ENCODE measurements at regions not wholly inside any gene's neighbourhood (a gene's known extent, or its start where the extent isn't known, plus 50 kb on each side); places are given as distances from the start of the nearest gene placed in this dataset.

GRCh38 chr3:168659015-168659414 is 563.3 kb upstream of the GOLIM4 start:
- H3K9me3 ChIP-seq (ENCODE audit: insufficient read depth, low read length) = no peaks in the 10 kb centered on the region
- H3K27ac ChIP-seq (ENCODE audit: low read depth, low read length) = no peak overlapping the region

GRCh38 chr3:168655611-168656010 is 559.9 kb upstream of the GOLIM4 start:
- no peak overlapping the region for H3K4me2 ChIP-seq (ENCODE audit: low read depth, low read length, poor library complexity, severe bottlenecking)
- no peak overlapping the region for H3K4me3 ChIP-seq (ENCODE audit: insufficient read depth, low read length, poor library complexity, severe bottlenecking)
- no peaks in the 10 kb centered on the region for H3K9me2 ChIP-seq (replicated peaks; ENCODE audit: insufficient read depth, low read length)
- no peak overlapping the region for H3K27ac ChIP-seq (ENCODE audit: low read depth, low read length)
- no peak overlapping the region for H2AFZ ChIP-seq (ENCODE audit: low read depth, low read length, severe bottlenecking)
- H3K79me2 ChIP-seq (ENCODE audit: insufficient read depth, low read length) = no peaks in the 10 kb centered on the region
- no peaks in the 10 kb centered on the region for H3K36me3 ChIP-seq (ENCODE audit: low read length)
- H3K9me3 ChIP-seq (ENCODE audit: insufficient read depth, low read length) = no peaks in the 10 kb centered on the region
- H3K27me3 ChIP-seq (ENCODE audit: low read length) = no peaks in the 10 kb centered on the region
- H4K20me1 ChIP-seq (ENCODE audit: low read depth, low read length) = no peaks in the 10 kb centered on the region
- TF ChIP-seq EZH2phosphoT487 (conservative IDR thresholded peaks at IDR 0.05; ENCODE audit: low read length) (no peak), CTCF (IDR thresholded peaks at IDR 0.05; ENCODE audit: insufficient read depth, low read length, poor library complexity, severe bottlenecking) (no peak)
- H3K9ac ChIP-seq (ENCODE audit: low read length) = no peak overlapping the region
- no peaks in the 10 kb centered on the region for H3F3A ChIP-seq (ENCODE audit: insufficient read depth)

More at GRCh38 chr3:168659015-168659414, 563.3 kb upstream of the GOLIM4 start:
- Histone ChIP-seq H3F3A (ENCODE audit: insufficient read depth) (no peaks in the 10 kb centered on the region), H3K36me3 (ENCODE audit: low read length) (no peaks in the 10 kb centered on the region), H3K4me2 (ENCODE audit: low read depth, low read length, poor library complexity, severe bottlenecking) (no peak overlapping the region), H4K20me1 (ENCODE audit: low read depth, low read length) (no peaks in the 10 kb centered on the region), H2AFZ (ENCODE audit: low read depth, low read length, severe bottlenecking) (no peak overlapping the region), H3K4me3 (ENCODE audit: insufficient read depth, low read length, poor library complexity, severe bottlenecking) (no peak overlapping the region), H3K9me2 (replicated peaks; ENCODE audit: insufficient read depth, low read length) (no peaks in the 10 kb centered on the region), H3K27me3 (ENCODE audit: low read length) (no peaks in the 10 kb centered on the region), H3K79me2 (ENCODE audit: insufficient read depth, low read length) (no peaks in the 10 kb centered on the region), H3K9ac (ENCODE audit: low read length) (no peak overlapping the region)
- TF ChIP-seq EZH2phosphoT487 (conservative IDR thresholded peaks at IDR 0.05; ENCODE audit: low read length) (no peak), CTCF (IDR thresholded peaks at IDR 0.05; ENCODE audit: insufficient read depth, low read length, poor library complexity, severe bottlenecking) (no peak)

- Histone ChIP-seq H3K27me3 (ENCODE audit: low read length) (no peaks in the 10 kb centered on the region), H3K4me3 (ENCODE audit: insufficient read depth, low read length, poor library complexity, severe bottlenecking) (no peak overlapping the region), H3F3A (ENCODE audit: insufficient read depth) (no peaks in the 10 kb centered on the region), H3K4me2 (ENCODE audit: low read depth, low read length, poor library complexity, severe bottlenecking) (no peak overlapping the region), H3K79me2 (ENCODE audit: insufficient read depth, low read length) (no peaks in the 10 kb centered on the region), H3K9ac (ENCODE audit: low read length) (no peak overlapping the region), H3K27ac (ENCODE audit: low read depth, low read length) (no peak overlapping the region), H2AFZ (ENCODE audit: low read depth, low read length, severe bottlenecking) (no peak overlapping the region), H3K9me3 (ENCODE audit: insufficient read depth, low read length) (no peaks in the 10 kb centered on the region), H3K9me2 (replicated peaks; ENCODE audit: insufficient read depth, low read length) (no peaks in the 10 kb centered on the region), H3K36me3 (ENCODE audit: low read length) (no peaks in the 10 kb centered on the region), H4K20me1 (ENCODE audit: low read depth, low read length) (no peaks in the 10 kb centered on the region)
- TF ChIP-seq CTCF (IDR thresholded peaks at IDR 0.05; ENCODE audit: insufficient read depth, low read length, poor library complexity, severe bottlenecking) (no peak), EZH2phosphoT487 (conservative IDR thresholded peaks at IDR 0.05; ENCODE audit: low read length) (no peak)
Measured at GRCh38 chr3:168654700-168655099, 559.0 kb upstream of the GOLIM4 start.
